ENCODE measurements at regions not wholly inside any gene's neighbourhood (a gene's known extent, or its start where the extent isn't known, plus 50 kb on each side); places are given as distances from the start of the nearest gene placed in this dataset.
A peak's percentile ranks its signal among the peaks of the same experiment; 100 is the strongest.

- no peak for TF ChIP-seq USF2 (IDR thresholded peaks at IDR 0.05)
Measured at GRCh38 chr2:22340716-22341115, 1044.3 kb upstream of the KLHL29 start (continued).

GRCh38 chr2:22347306-22347705, 1037.7 kb upstream of the KLHL29 start:
- no peak for TF ChIP-seq EHF (CRISPR knock-in tag; IDR thresholded peaks at IDR 0.05)
- TF ChIP-seq ATOH8 (CRISPR knock-in tag; IDR thresholded peaks at IDR 0.05; ENCODE audit: low read depth): no peak
- TF ChIP-seq HOXA7 (CRISPR knock-in tag; IDR thresholded peaks at IDR 0.05): no peak
- no peak for TF ChIP-seq ZNF302 (CRISPR knock-in tag; IDR thresholded peaks at IDR 0.05)
- TF ChIP-seq ZSCAN20 (CRISPR knock-in tag; IDR thresholded peaks at IDR 0.05): no peak
- no peak for TF ChIP-seq GATA3 (IDR thresholded peaks at IDR 0.05; ENCODE audit: borderline replicate concordance)
- TF ChIP-seq NR3C1 (IDR thresholded peaks at IDR 0.05): no peak
- TF ChIP-seq ZC3H11A (IDR thresholded peaks at IDR 0.05): no peak
- no peak for TF ChIP-seq RARB (CRISPR knock-in tag; IDR thresholded peaks at IDR 0.05)
- TF ChIP-seq HEYL (CRISPR knock-in tag; IDR thresholded peaks at IDR 0.05): no peak
- ATAC-seq: no peak
- ChIA-PET POLR2A (no interaction called here), CTCF (interaction anchor here (1.5 kb wide), 1 partner anchor 8 kb away, joined by 3 read pairs; no protein-coding TSS in a partner anchor)
- no peaks in the 10 kb centered on the region for H3K9me3 ChIP-seq
- H3K27ac ChIP-seq: no peak overlapping the region
- H3K4me2 ChIP-seq: no peak overlapping the region
- no peak overlapping the region for H3K4me3 ChIP-seq
- H3K4me1 ChIP-seq: no peaks in the 10 kb centered on the region
- WGBS (ENCODE audit: missing lambda C conversion rate): 1% methylated on average over 2 of the region's 2 CpGs
- FAIRE-seq: no peak
- DNase-seq (ENCODE audit: low read depth in 1 of 2, low spot score in 1 of 2): no peak

GRCh38 chr2:22350621-22351020, 1034.4 kb upstream of the KLHL29 start:
- CTCF ChIA-PET: no interaction called here
- Histone ChIP-seq H3K27ac (no peak overlapping the region), H3K4me3 (no peak overlapping the region), H3K9me3 (no peaks in the 10 kb centered on the region), H3K4me2 (no peak overlapping the region), H3K4me1 (no peaks in the 10 kb centered on the region)
- POLR2A ChIA-PET: no interaction called here
- 27% methylated on average over 7 of the region's 7 CpGs for WGBS (ENCODE audit: missing lambda C conversion rate)
- no peak for FAIRE-seq
- no peak for DNase-seq (ENCODE audit: low read depth in 1 of 2, low spot score in 1 of 2)
- TF ChIP-seq MAFK (IDR thresholded peaks at IDR 0.05; ENCODE audit: partially characterized antibody) (no peak), BCL3 (IDR thresholded peaks at IDR 0.05) (no peak), NR3C1 (IDR thresholded peaks at IDR 0.05) (no peak), USF2 (IDR thresholded peaks at IDR 0.05) (no peak)
- ATAC-seq: no peak

GRCh38 chr2:22355816-22356433, 1029.1 kb upstream of the KLHL29 start:
- ATAC-seq (peak in 1 of 2 experiments; percentile 73; a peak in 3 of 6 replicates), FAIRE-seq (no peak), DNase-seq (ENCODE audit: low read depth in 1 of 2, low spot score in 1 of 2) (peak; percentile 8 to 18)
- no peak overlapping the region for H3K27ac ChIP-seq
- peak; percentile 39; the same call in 1 of the 3 replicates for TF ChIP-seq SMC3 (IDR thresholded peaks at IDR 0.05)
- no peak for TF ChIP-seq CEBPB (IDR thresholded peaks at IDR 0.05)
- peak; percentile 51 for TF ChIP-seq CTCF (IDR thresholded peaks at IDR 0.05)
- TF ChIP-seq EHF (CRISPR knock-in tag; IDR thresholded peaks at IDR 0.05): no peak
- peak in 1 of 2 experiments; percentile 53; a peak in 4 of 5 replicates for TF ChIP-seq RAD21 (conservative IDR thresholded peaks at IDR 0.05 in 1 of 2, IDR thresholded peaks at IDR 0.05 in 1 of 2)
- no peak for TF ChIP-seq NFE2L2 (conservative IDR thresholded peaks at IDR 0.05; ENCODE audit: low read length)
- H3K4me2 ChIP-seq: no peak overlapping the region
- 4% methylated on average over 4 of the region's 4 CpGs for WGBS (ENCODE audit: missing lambda C conversion rate)
- POLR2A ChIA-PET: no interaction called here
- CTCF ChIA-PET: interaction anchor here (0.6 to 1.7 kb wide), 8 partner anchors 9 to 1444 kb away, joined by 3 to 5 read pairs (median 3); no protein-coding TSS in a partner anchor
- H3K9me3 ChIP-seq: no peaks in the 10 kb centered on the region
- no peaks in the 10 kb centered on the region for H3K4me1 ChIP-seq
- no peak overlapping the region for H3K4me3 ChIP-seq
